Sigmoid colon (tissue), 4 donors: ENCODE measurements at regions not wholly inside any gene's neighbourhood (a gene's known extent, or its start where the extent isn't known, plus 50 kb on each side); places are given as distances from the start of the nearest gene placed in this dataset.

Source experiments
- CTCF ChIP-seq, 4 experiments: fragments of 450-650 bp in 3 of 4; fragments of 200-600 bp in 1 of 4; IDR thresholded peaks; one replicate each; pipeline ENCODE4 v1.5.1; 2016 to 2019; ENCODE audit warnings: antibody characterized with exemption in 4 of 4, mild to moderate bottlenecking in 3 of 4, moderate library complexity in 2 of 4
- EP300 ChIP-seq, 4 donors: sonication (generic); formaldehyde crosslinking; IDR thresholded peaks; one replicate each; pipeline ENCODE4 v1.6.1; 2017; ENCODE audit warnings: antibody characterized with exemption in 4 of 4
- POLR2A ChIP-seq, 2 donors: fragments of 450-650 bp; IDR thresholded peaks; one replicate each; pipeline ENCODE4 v1.6.1; 2016; ENCODE audit warnings: antibody characterized with exemption in 2 of 2, mild to moderate bottlenecking in 2 of 2, moderate library complexity in 2 of 2
- POLR2AphosphoS5 ChIP-seq, 4 donors: sonication (generic); formaldehyde crosslinking; IDR thresholded peaks; one replicate each; pipeline ENCODE4 v1.6.1; 2017; ENCODE audit warnings: antibody characterized with exemption in 4 of 4

GRCh38 chr4:179399054-179399782 is 1957.0 kb upstream of the AGA start:
- TF ChIP-seq CTCF (IDR thresholded peaks at IDR 0.05) (no peak), POLR2A (IDR thresholded peaks at IDR 0.05) (no peak), POLR2AphosphoS5 (IDR thresholded peaks at IDR 0.05) (no peak), EP300 (IDR thresholded peaks at IDR 0.05) (no peak)
